ENCODE measurements at regions not wholly inside any gene's neighbourhood (a gene's known extent, or its start where the extent isn't known, plus 50 kb on each side); places are given as distances from the start of the nearest gene placed in this dataset.

DNA sequence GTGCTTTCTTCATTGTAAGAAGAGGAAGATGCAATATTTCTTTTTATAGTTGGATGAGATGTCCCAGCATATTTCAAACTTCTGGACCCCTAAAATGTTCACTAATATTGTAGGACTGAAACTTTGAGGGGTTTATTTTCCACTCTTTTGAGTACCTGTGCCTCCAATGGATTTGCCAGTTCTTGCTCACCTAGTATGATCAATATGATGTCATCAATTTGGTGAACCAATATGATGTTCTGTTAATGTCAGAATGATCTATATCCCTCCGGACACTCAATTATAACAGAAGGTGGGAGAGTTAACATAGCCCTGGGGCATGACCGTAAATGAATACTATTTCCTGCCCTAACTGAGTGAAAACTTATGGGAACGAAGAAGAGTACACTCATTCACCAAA is 178.3 kb downstream of the CBLN1 start:
- no peak for TF ChIP-seq POLR2A (IDR thresholded peaks at IDR 0.05)
- TF ChIP-seq, protein P1, sequence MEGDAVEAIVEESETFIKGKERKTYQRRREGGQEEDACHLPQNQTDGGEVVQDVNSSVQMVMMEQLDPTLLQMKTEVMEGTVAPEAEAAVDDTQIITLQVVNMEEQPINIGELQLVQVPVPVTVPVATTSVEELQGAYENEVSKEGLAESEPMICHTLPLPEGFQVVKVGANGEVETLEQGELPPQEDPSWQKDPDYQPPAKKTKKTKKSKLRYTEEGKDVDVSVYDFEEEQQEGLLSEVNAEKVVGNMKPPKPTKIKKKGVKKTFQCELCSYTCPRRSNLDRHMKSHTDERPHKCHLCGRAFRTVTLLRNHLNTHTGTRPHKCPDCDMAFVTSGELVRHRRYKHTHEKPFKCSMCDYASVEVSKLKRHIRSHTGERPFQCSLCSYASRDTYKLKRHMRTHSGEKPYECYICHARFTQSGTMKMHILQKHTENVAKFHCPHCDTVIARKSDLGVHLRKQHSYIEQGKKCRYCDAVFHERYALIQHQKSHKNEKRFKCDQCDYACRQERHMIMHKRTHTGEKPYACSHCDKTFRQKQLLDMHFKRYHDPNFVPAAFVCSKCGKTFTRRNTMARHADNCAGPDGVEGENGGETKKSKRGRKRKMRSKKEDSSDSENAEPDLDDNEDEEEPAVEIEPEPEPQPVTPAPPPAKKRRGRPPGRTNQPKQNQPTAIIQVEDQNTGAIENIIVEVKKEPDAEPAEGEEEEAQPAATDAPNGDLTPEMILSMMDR (IDR thresholded peaks at IDR 0.05 in 4 of 5, conservative IDR thresholded peaks at IDR 0.05 in 1 of 5) = no peak

Measured in gastrocnemius medialis (tissue), 4 donors.